T-helper 9 cell (primary cell): ENCODE measurements at regions not wholly inside any gene's neighbourhood (a gene's known extent, or its start where the extent isn't known, plus 50 kb on each side); places are given as distances from the start of the nearest gene placed in this dataset.
"Not testable (repeated sequence)": the region's sequence is repeated elsewhere in the genome, so short reads cannot be mapped to it uniquely, and the experiment has no call there.

Source experiments
- DNase-seq: peaks from one replicate; pipeline ENCODE4 v3.0.0-alpha.2; 2020

DNA sequence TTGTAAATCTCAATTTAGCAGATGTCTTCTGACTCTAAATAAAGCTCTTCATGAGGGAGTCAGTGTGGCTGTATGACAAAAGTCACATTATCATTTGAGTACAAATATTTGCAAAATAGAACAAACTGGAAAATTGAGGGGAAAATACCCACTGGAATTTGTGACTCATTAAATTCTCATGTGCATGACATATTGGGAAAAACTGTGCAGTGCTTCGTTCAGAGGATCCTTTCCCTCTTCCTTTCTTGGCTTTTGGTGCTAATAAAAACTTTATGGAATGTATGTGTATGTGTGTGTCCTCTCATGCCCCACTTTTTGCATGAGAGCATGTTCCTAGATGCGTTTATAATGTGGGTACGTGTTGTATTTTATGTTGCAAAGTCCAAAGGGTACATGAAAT is 267.8 kb downstream of the KTN1 start:
- DNase-seq, result no peak

GRCh38 chr14:55848964-55849363 is 269.0 kb downstream of the KTN1 start:
- DNase-seq, result no peak

- no peak for DNase-seq
These were observed 268.4 kb upstream of the PELI2 start for GRCh38 chr14:55849833-55850232.

- DNase-seq, result no peak
These were observed 267.4 kb upstream of the PELI2 start for GRCh38 chr14:55850825-55851241.

DNA sequence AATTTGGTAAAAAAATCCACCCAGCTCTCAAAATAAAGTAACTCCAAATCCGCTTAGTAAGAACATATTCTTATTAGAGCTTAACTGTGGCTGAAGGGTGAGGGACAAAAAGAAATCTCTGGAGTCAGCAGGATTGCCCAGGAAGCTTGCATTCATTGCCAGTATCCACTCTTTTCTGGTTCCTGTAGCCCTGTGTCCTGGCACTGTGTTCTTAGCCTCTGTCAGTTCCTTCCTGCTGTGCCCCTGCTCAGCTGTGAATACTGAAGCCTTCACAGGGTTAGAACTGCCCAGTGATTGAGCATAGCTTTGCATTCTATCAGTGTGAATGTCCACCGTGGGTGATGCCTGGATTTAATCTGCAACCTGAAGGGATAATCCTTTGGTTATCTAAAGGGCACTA is 266.9 kb upstream of the PELI2 start:
- DNase-seq, result no peak

DNA sequence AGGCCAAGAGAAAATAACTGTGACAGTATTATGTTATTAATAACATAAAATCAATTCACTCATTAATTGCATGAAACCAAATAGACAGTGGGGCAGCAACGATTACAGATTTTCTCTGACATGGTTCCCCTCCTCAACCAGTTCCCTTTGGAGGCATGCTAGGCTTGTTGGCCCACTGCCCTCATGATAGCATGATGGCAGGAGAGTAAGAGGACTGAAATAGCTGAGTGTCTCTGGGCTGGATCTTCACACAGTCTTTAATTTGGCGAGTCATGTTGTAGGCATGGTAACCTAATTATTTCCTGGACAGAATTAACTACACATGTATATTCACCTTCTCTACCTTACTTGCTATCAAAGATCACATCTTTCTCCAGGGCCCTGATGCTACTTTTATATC is 266.2 kb upstream of the PELI2 start:
- no peak for DNase-seq

DNA sequence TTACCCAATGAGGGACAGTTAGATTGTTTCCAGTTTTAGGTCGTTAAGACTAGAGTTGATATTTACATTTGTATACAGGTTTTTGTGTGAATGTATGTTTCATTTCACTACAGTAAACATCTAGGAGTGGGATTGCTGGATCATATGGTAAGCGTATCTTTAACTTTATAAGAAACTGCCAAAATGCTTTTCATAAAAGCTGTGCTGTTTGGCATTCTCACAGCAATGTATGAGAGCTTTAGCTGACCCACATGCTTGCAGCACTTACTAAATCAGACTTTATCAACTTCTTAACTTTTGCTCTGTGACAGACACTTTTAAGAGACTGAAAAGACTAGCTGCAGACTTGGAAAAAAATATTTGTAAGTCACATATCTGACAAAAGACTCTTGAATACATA is 262.5 kb upstream of the PELI2 start:
- no peak for DNase-seq

GRCh38 chr14:55858604-55859003 is 259.6 kb upstream of the PELI2 start:
- DNase-seq, result no peak

DNA sequence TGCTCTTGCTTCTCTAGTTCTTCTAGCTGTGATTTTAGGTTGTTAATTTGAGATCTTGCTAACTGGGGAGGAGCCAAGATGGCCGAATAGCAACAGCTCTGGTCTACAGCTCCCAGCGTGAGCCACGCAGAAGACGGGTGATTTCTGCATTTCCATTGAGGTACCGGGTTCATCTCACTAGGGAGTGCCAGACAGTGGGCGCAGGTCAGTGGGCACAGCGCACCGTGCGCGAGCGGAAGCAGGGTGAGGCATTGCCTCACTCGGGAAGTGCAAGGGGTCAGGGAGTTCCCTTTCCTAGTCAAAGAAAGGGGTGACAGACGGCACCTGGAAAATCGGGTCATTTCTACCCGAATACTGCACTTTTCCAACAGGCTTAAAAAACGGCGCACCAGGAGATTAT is 256.6 kb upstream of the PELI2 start:
- not testable (repeated sequence) for DNase-seq

- DNase-seq, result no peak
These were observed 253.1 kb upstream of the PELI2 start for GRCh38 chr14:55864890-55865655.

DNA sequence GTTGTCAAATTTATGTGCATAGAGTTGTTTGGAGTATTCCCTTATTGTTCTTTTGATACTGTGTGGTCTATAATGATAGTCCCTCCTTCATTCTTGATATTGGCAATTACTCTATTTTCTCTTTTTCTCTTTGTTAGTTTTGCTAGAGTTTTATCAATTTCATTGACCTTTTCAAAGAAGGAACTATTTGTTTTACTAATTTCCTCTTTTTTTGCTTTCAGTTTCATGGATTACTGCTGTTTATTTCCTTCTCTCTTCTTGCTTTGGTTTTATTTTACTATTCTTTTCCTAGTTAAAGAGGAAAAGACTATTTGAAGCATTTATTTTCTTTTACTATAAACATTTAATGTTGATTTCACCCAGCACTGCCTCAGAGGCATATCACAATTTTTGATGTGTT is 250.9 kb upstream of the PELI2 start:
- DNase-seq, result no peak

GRCh38 chr14:55867719-55868118 is 250.5 kb upstream of the PELI2 start:
- no peak for DNase-seq

DNA sequence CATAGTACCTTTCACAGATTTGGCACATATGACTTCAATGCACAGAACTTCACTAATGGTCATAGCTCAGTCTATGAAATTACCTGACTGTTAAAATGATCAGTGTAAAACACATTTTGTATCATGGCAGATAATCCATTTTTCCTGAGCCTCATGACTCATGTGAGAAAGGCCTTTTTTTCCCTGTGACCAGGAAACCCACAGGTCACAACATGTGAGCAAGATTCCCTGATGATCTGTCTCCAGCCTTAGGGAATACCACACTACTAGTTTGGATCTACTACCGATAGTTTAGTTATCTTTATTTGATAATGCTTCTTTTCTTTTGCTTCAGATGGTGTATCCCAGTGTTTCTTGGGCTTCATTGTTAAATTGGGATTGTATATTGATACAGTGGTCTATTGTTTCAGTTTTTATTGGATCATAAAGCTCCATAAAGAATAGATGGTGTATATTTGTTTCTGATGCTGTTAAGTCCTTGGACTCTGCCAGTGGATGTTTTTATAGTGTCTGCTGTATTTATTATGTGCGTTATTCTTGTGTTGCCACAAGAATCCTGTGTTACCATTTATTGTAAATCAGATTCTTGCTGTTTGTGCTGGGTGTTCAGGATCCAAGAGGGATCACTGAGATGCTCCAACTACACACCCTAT is 248.7 kb upstream of the PELI2 start:
- no peak for DNase-seq

DNA sequence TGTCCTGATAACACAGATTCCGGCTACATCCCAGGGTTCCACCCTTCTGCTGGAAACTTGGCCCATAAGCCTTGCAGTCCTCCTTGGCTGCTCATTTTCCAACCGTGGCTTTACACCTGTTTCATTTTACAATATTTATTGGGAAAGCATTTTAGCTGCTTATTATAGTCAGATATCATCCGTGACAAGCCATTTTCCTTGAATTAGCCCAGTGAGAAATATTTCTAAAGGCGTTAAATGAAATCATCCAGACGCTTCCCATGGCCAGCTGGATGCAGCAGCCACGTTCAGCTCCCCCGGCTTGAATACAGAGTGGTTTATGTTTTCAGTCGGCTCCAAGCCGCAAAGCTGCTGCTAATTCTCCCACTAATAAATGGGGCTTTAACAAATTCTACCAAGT is 245.0 kb upstream of the PELI2 start:
- no peak for DNase-seq

DNA sequence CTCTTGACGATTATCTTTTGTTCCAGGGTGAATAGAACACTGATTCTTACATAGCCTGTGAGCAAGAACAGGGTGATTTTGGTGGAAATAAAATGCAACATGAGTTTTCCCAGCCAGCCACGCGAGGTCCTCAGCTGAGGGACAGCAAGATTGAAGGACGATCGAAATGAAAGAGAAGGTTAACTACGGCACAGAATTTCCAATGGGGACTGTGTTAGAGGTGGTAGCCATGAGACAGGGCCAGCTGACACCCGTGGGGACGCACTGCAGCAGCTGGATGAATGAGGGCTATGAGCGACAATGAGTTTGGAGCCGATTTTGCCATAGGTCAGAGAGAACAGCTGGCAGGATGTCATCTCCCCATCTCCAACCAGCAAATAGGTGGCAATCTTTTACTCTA is 243.4 kb upstream of the PELI2 start:
- DNase-seq, result no peak

- no peak for DNase-seq
These were observed 240.3 kb upstream of the PELI2 start for GRCh38 chr14:55877942-55878341.

DNA sequence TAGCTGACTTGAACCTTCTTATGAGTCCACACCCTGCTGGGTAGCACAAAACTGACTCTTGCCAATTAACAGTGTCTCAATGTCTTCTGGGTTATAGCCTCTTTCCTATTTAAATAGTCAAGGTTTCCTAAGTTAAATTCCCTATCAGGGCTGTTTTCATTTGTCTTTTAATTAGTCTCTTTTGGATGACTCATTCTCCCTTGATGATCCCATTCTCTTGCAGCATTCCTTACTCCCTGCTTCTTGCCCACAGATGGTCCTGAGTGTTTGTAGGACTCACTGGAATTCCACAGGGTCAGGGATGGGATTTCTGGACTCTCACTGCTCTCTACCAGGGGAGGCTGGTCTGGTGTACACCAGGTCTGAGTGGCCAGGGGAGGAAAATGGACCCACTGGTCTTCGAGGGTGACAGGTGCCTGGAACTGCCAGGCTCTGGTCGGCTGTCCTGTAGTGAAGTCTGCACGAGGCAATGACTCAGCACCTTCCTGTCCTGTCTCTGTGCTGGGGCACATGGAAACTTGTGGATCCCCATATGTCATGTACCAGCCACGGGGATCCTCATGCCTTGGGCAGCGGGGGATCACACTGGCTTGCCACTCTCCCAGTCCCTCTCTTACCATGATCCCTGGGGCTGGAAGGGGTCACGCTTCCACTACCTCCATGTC is 236.5 kb upstream of the PELI2 start:
- no peak for DNase-seq

DNA sequence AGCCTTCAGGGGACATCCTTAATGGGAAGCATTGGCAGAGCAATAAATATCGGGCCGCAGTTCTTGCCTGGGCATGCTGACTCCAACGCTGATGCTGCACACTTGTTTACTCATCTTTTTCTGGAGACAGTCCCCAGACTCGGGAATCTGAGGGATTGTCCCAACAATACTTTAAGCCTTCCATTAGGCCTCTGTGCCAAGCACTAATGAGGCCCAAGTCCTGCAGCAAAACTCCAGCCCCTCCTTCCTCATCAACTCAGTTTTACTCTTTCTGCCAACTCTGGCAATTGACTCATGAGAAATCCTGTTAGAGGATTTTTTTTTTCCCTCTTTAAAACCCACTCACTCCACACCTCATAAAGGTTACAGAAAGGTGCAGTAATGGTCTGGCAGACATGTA is 233.4 kb upstream of the PELI2 start:
- DNase-seq, result no peak

- no peak for DNase-seq
These were observed 229.1 kb upstream of the PELI2 start for GRCh38 chr14:55889124-55889523.

GRCh38 chr14:55891692-55892091 is 226.5 kb upstream of the PELI2 start:
- no peak for DNase-seq

DNA sequence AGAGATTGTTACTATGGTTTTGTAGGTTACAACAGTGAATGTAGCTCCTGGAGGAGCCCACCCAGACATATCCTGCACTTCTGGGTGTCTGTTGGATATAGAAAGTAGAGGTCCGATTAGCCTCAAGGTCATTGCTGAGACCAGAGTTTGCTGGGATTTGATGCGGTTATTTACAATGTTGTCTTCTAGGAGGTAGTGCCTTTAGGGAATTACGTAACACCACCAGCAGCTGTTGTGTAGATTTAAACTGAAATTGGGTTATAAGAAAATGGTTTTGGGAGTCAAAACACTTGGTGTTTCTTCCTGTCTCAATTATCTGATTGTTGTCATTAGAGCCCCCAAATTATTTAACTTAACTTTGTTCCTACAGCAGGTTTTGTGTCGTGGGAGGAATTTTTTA is 225.3 kb upstream of the PELI2 start:
- no peak for DNase-seq

DNA sequence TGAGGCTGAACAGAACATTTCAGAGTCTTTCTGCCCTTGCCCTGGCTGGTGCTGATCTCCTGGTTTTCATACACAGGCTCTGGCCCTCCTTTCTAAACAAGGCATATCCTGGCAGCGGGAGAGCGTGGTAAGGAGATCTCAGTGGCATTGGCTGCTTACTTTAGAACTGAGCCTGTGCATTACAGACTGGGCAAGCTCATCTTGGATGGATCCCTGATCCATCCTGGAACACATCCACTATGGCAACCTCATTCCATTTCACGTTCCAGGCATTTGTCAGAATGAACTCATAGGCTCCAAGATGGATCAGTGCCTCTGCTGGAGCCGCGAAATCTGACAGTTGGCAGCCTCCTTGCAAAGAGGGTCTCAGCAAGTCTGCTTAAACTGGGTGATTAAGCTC is 224.5 kb upstream of the PELI2 start:
- no peak for DNase-seq

- no peak for DNase-seq
These were observed 221.2 kb upstream of the PELI2 start for GRCh38 chr14:55897031-55897430.

- DNase-seq, result no peak
These were observed 219.3 kb upstream of the PELI2 start for GRCh38 chr14:55898938-55899337.
